H9 (cell line): ENCODE measurements at regions not wholly inside any gene's neighbourhood (a gene's known extent, or its start where the extent isn't known, plus 50 kb on each side); places are given as distances from the start of the nearest gene placed in this dataset.

Experiments
- DNase-seq: peaks from one replicate; pipeline ENCODE4 v3.0.0-alpha.2; 2017
- H2AFZ ChIP-seq: one replicate; pipeline ENCODE4 v1.6.1; 2013; ENCODE audit warnings: mild to moderate bottlenecking, low read length, control low read depth, moderate library complexity
- H2AK5ac ChIP-seq: 2 replicates; pipeline ENCODE4 v1.6.1; 2013; ENCODE audit warnings: low read length, control low read depth, mixed read lengths; ENCODE audit not compliant: insufficient read length
- H2BK120ac ChIP-seq: one replicate; pipeline ENCODE4 v1.6.1; 2013; ENCODE audit warnings: low read depth, mild to moderate bottlenecking, low read length, control low read depth, inconsistent platforms; ENCODE audit not compliant: poor library complexity, severe bottlenecking
- H2BK12ac ChIP-seq: 2 replicates; pipeline ENCODE4 v1.6.1; 2013; ENCODE audit warnings: low read length, control low read depth, mixed read lengths, low read depth; ENCODE audit not compliant: insufficient read length
- H2BK15ac ChIP-seq: 2 replicates; pipeline ENCODE4 v1.6.1; 2013; ENCODE audit warnings: low read depth, low read length, control low read depth
- H2BK20ac ChIP-seq: one replicate; pipeline ENCODE4 v1.6.1; 2013; ENCODE audit warnings: low read depth, mild to moderate bottlenecking, low read length, control low read depth, inconsistent platforms; ENCODE audit not compliant: poor library complexity, severe bottlenecking
- H2BK5ac ChIP-seq: 2 replicates; pipeline ENCODE4 v1.6.1; 2013; ENCODE audit warnings: low read length, control low read depth, mixed read lengths; ENCODE audit not compliant: insufficient read length
- H3K14ac ChIP-seq: 2 replicates; pipeline ENCODE4 v1.6.1; 2013; ENCODE audit warnings: low read length, control low read depth; ENCODE audit not compliant: insufficient read depth
- H3K18ac ChIP-seq: 2 replicates; pipeline ENCODE4 v1.6.1; 2013; ENCODE audit warnings: low read depth, mild to moderate bottlenecking, mixed read lengths, low read length, control low read depth; ENCODE audit not compliant: insufficient read length
- H3K23ac ChIP-seq: 2 replicates; pipeline ENCODE4 v1.6.1; 2013; ENCODE audit warnings: low read length, control low read depth, mixed read lengths, low read depth; ENCODE audit not compliant: insufficient read length
- H3K23me2 ChIP-seq: 2 replicates; pipeline ENCODE4 v1.6.1; 2013; ENCODE audit warnings: low read depth, mild to moderate bottlenecking, mixed read lengths, low read length, control low read depth; ENCODE audit not compliant: insufficient read length, poor library complexity, severe bottlenecking
- H3K27ac ChIP-seq: 2 replicates; pipeline ENCODE4 v1.5.1; 2013; ENCODE audit warnings: low read length, control low read depth, mixed read lengths, low read depth; ENCODE audit not compliant: insufficient read length
- H3K27me3 ChIP-seq: 2 replicates; pipeline ENCODE4 v1.6.1; 2013; ENCODE audit warnings: low read length, control low read depth, inconsistent platforms; ENCODE audit not compliant: insufficient read depth
- H3K4ac ChIP-seq: 2 replicates; pipeline ENCODE4 v1.6.1; 2013; ENCODE audit warnings: low read depth, mild to moderate bottlenecking, control low read depth, inconsistent platforms, low read length, moderate library complexity
- H3K4me1 ChIP-seq: 2 replicates; pipeline ENCODE4 v1.6.1; 2013; ENCODE audit warnings: low read length, control low read depth, inconsistent platforms; ENCODE audit not compliant: insufficient read depth
- H3K4me2 ChIP-seq: 2 replicates; pipeline ENCODE4 v1.6.1; 2013; ENCODE audit warnings: low read length, control low read depth, mixed read lengths; ENCODE audit not compliant: insufficient read length, insufficient read depth
- H3K56ac ChIP-seq: 2 replicates; pipeline ENCODE4 v1.6.1; 2013; ENCODE audit warnings: low read depth, mild to moderate bottlenecking, mixed read lengths, low read length, control low read depth; ENCODE audit not compliant: insufficient read length
- H3K79me1 ChIP-seq: 2 replicates; pipeline ENCODE4 v1.6.1; 2013; ENCODE audit warnings: low read depth, mild to moderate bottlenecking, moderate library complexity, low read length, control low read depth, inconsistent platforms; ENCODE audit not compliant: insufficient read depth, poor library complexity, severe bottlenecking
- H3K79me2 ChIP-seq: 2 replicates; pipeline ENCODE4 v1.6.1; 2013; ENCODE audit warnings: low read length, control low read depth, inconsistent platforms; ENCODE audit not compliant: insufficient read depth
- H3K9ac ChIP-seq: 2 replicates; pipeline ENCODE4 v1.6.1; 2013; ENCODE audit warnings: low read length, control low read depth, mixed read lengths; ENCODE audit not compliant: insufficient read length; ENCODE audit errors: extremely low read depth
- H3K9me3 ChIP-seq: one replicate; pipeline ENCODE4 v1.6.1; 2013; ENCODE audit warnings: low read depth, low read length, inconsistent platforms; ENCODE audit not compliant: control insufficient read depth
- H3T11ph ChIP-seq: one replicate; pipeline ENCODE4 v1.6.1; 2013; ENCODE audit warnings: mild to moderate bottlenecking, low read length, control low read depth, inconsistent platforms
- H4K20me1 ChIP-seq: one replicate; pipeline ENCODE4 v1.6.1; 2013; ENCODE audit not compliant: control insufficient read depth, insufficient read length, insufficient read depth
- H4K5ac ChIP-seq: 2 replicates; pipeline ENCODE4 v1.6.1; 2013; ENCODE audit warnings: low read depth, mild to moderate bottlenecking, mixed read lengths, low read length, control low read depth; ENCODE audit not compliant: insufficient read length
- H4K8ac ChIP-seq: replicated peaks from 2 replicates; pipeline ENCODE4 v1.6.1; 2013; ENCODE audit warnings: low read length, control low read depth, mixed read lengths, low read depth; ENCODE audit not compliant: insufficient read length
- H4K91ac ChIP-seq: 2 replicates; pipeline ENCODE4 v1.6.1; 2013; ENCODE audit warnings: low read depth, mild to moderate bottlenecking, moderate library complexity, mixed read lengths, low read length, control low read depth; ENCODE audit not compliant: insufficient read length
- H3K27ac Mint-ChIP-seq, 3 experiments: 2 replicates in 2 of 3; 3 replicates in 1 of 3; pipeline ENCODE4 v1.8.0; 2020 to 2021; ENCODE audit warnings: mixed read lengths in 3 of 3, mild to moderate bottlenecking in 1 of 3, moderate library complexity in 1 of 3
- H3K27me3 Mint-ChIP-seq: 2 replicates; pipeline ENCODE4 v1.8.0; 2021; ENCODE audit warnings: low read depth, mild to moderate bottlenecking, moderate library complexity, mixed read lengths
- H3K36me3 Mint-ChIP-seq, 3 experiments: 2 replicates in 2 of 3; 3 replicates in 1 of 3; pipeline ENCODE4 v1.8.0; 2020 to 2021; ENCODE audit warnings: low read depth in 3 of 3, mixed read lengths in 3 of 3; ENCODE audit not compliant: insufficient read depth in 1 of 3
- H3K4me1 Mint-ChIP-seq, 2 experiments: 2 replicates each; pipeline ENCODE4 v1.8.0; 2020; ENCODE audit warnings: mixed read lengths in 2 of 2
- H3K4me3 Mint-ChIP-seq, 2 experiments: 2 replicates in 1 of 2; 3 replicates in 1 of 2; pipeline ENCODE4 v1.8.0; 2020 to 2021; ENCODE audit warnings: mild to moderate bottlenecking in 2 of 2, mixed read lengths in 2 of 2, moderate library complexity in 1 of 2
- H3K9me3 Mint-ChIP-seq, 2 experiments: 2 replicates in 1 of 2; 3 replicates in 1 of 2; pipeline ENCODE4 v1.8.0; 2020; ENCODE audit warnings: mild to moderate bottlenecking in 2 of 2, mixed read lengths in 2 of 2, moderate library complexity in 1 of 2
- CTCF ChIP-seq: fragments of 200-600 bp; sonication (generic); conservative IDR thresholded peaks from 3 replicates; pipeline ENCODE4 v1.8.0; 2021; ENCODE audit warnings: antibody characterized with exemption, mild to moderate bottlenecking
- WGBS: extraction: QIAGEN DNeasy Blood & Tissue Kit; methylation state at CpG from one replicate; pipeline ENCODE4 v1.1.7; 2013; ENCODE audit warnings: missing lambda C conversion rate, low lambda C conversion rate, mixed read lengths; ENCODE audit not compliant: insufficient read length; ENCODE audit errors: extremely low coverage; 5-methylcytosine and 5-hydroxymethylcytosine counted together

GRCh38 chr2:123777116-123777515, 248.0 kb upstream of the CNTNAP5 start:
- Histone ChIP-seq H3T11ph (no peak overlapping the region), H2AFZ (no peak overlapping the region), H4K8ac (no peak overlapping the region), H3K9ac (no peak overlapping the region), H2BK20ac (no peak overlapping the region), H3K14ac (no peak overlapping the region), H2BK12ac (no peak overlapping the region), H3K4me1 (no peaks in the 10 kb centered on the region), H3K79me2 (no peaks in the 10 kb centered on the region), H3K27me3 (no peaks in the 10 kb centered on the region), H3K9me3 (no peaks in the 10 kb centered on the region), H4K20me1 (no peaks in the 10 kb centered on the region), H3K18ac (no peak overlapping the region), H2BK120ac (no peak overlapping the region), H2BK5ac (no peak overlapping the region), H3K27ac (no peak overlapping the region), H3K79me1 (no peaks in the 10 kb centered on the region), H3K56ac (no peak overlapping the region), H4K5ac (no peak overlapping the region), H3K23ac (no peak overlapping the region), H2AK5ac (no peak overlapping the region), H3K4me2 (no peak overlapping the region), H3K23me2 (no peaks in the 10 kb centered on the region), H3K4ac (no peak overlapping the region), H2BK15ac (no peak overlapping the region), H4K91ac (no peak overlapping the region)
- H3K4me3 Mint-ChIP-seq = no peak overlapping the region
- H3K36me3 Mint-ChIP-seq = no peaks in the 10 kb centered on the region
- no peak overlapping the region for H3K27ac Mint-ChIP-seq
- H3K9me3 Mint-ChIP-seq = peaks cover 0 to 5% of the 10 kb centered on the region in 2 experiments; a peak in 2 of 5 replicates
- H3K27me3 Mint-ChIP-seq = no peaks in the 10 kb centered on the region
- no peak for DNase-seq
- WGBS = no CpG with 5 or more reads among the region's 1 CpG
- no peak for TF ChIP-seq CTCF
- no peaks in the 10 kb centered on the region for H3K4me1 Mint-ChIP-seq
